B cell (primary cell): ENCODE measurements at regions not wholly inside any gene's neighbourhood (a gene's known extent, or its start where the extent isn't known, plus 50 kb on each side); places are given as distances from the start of the nearest gene placed in this dataset.

ENCODE experiments used
- ATAC-seq: fragments of 200-7000 bp; cut with Tn5 transposase; one replicate; pipeline ENCODE4 v1.10.0; 2021; ENCODE audit warnings: low read depth, mild to moderate bottlenecking, moderate number of reproducible peaks, moderate library complexity
- CTCF ChIA-PET: fragments of 350-600 bp; sonication (Branson Sonifier 250); formaldehyde crosslinking; loops from one replicate; lab custom pipeline; 2021; ENCODE audit warnings: antibody characterized with exemption, inconsistent platforms; lab: Charles Lee
- POLR2A ChIA-PET: fragments of 350-600 bp; sonication (Branson Sonifier 250); formaldehyde crosslinking; loops from one replicate; lab custom pipeline; 2021; ENCODE audit warnings: antibody characterized with exemption; lab: Charles Lee
- DNase-seq: peaks from one replicate; pipeline ENCODE4 v3.0.0; 2013
- H2AFZ ChIP-seq: 2 replicates; pipeline ENCODE4 v1.6.1; 2012; ENCODE audit warnings: mild to moderate bottlenecking, low read depth, low read length; ENCODE audit not compliant: insufficient read depth, poor library complexity, severe bottlenecking
- H3K27ac ChIP-seq, 2 donors: 1 replicate in 1 of 2; 2 replicates in 1 of 2; pipeline ENCODE4 v1.5.1; 2012 to 2013; ENCODE audit warnings: low read length in 2 of 2, mild to moderate bottlenecking in 2 of 2, moderate library complexity in 1 of 2
- H3K27me3 ChIP-seq, 4 experiments: fragments of 200-600 bp in 1 of 4; sonication (generic) in 1 of 4; replicated peaks in 1 of 4; 1 replicate in 2 of 4; 2 replicates in 2 of 4; pipeline versions ENCODE4 v1.6.1 to v1.7.0; 2013 to 2016; ENCODE audit warnings: low read length in 3 of 4, mild to moderate bottlenecking in 2 of 4, mixed read lengths in 1 of 4, moderate library complexity in 1 of 4; ENCODE audit not compliant: insufficient read depth in 4 of 4, control insufficient read depth in 3 of 4; ENCODE audit errors: control extremely low read depth in 1 of 4
- H3K36me3 ChIP-seq, 2 experiments: replicated peaks in 1 of 2; 1 replicate in 1 of 2; 2 replicates in 1 of 2; pipeline versions ENCODE4 v1.6.1 to v1.7.1; 2013; ENCODE audit warnings: low read length in 1 of 2; ENCODE audit not compliant: insufficient read depth in 2 of 2, control insufficient read depth in 1 of 2; ENCODE audit errors: control extremely low read depth in 1 of 2, extremely low read depth in 1 of 2
- H3K4me1 ChIP-seq, 2 donors: fragments of 200-600 bp in 1 of 2; sonication (generic) in 1 of 2; 1 replicate in 1 of 2; 2 replicates in 1 of 2; pipeline versions ENCODE4 v1.5.1 to v1.6.1; 2013 to 2017; ENCODE audit warnings: low read length in 2 of 2; ENCODE audit not compliant: control insufficient read depth in 2 of 2, insufficient read depth in 2 of 2
- H3K4me2 ChIP-seq: replicated peaks from 2 replicates; pipeline ENCODE3; 2012; ENCODE audit warnings: mild to moderate bottlenecking, low read depth, low read length; ENCODE audit not compliant: poor library complexity, severe bottlenecking
- H3K4me3 ChIP-seq, 5 experiments: fragments of 200-600 bp in 1 of 5; sonication (generic) in 1 of 5; 1 replicate in 3 of 5; 2 replicates in 2 of 5; pipeline versions ENCODE4 v1.5.1 to v1.7.0; 2011 to 2016; ENCODE audit warnings: low read length in 4 of 5, mild to moderate bottlenecking in 4 of 5, low read depth in 2 of 5, control low read depth in 1 of 5, moderate library complexity in 1 of 5; ENCODE audit not compliant: insufficient read depth in 1 of 5; ENCODE audit errors: control extremely low read depth in 1 of 5, extremely low read depth in 1 of 5
- H3K79me2 ChIP-seq: fragments of 200-600 bp; sonication (generic); one replicate; pipeline ENCODE4 v1.6.0; 2016; ENCODE audit warnings: low read length; ENCODE audit not compliant: control insufficient read depth, insufficient read depth
- H3K9ac ChIP-seq: fragments of 200-600 bp; sonication (generic); 2 replicates; pipeline ENCODE4 v1.6.1; 2017; ENCODE audit warnings: mild to moderate bottlenecking, low read length, moderate library complexity
- H3K9me3 ChIP-seq, 3 donors: one replicate each; pipeline versions ENCODE4 v1.6.1 to v1.7.1; 2013; ENCODE audit warnings: low read length in 2 of 3; ENCODE audit not compliant: control insufficient read depth in 2 of 3, insufficient read depth in 1 of 3; ENCODE audit errors: control extremely low read depth in 1 of 3
- H4K20me1 ChIP-seq: 2 replicates; pipeline ENCODE4 v1.6.0; 2012; ENCODE audit warnings: mild to moderate bottlenecking, low read length; ENCODE audit not compliant: insufficient read depth, control insufficient read depth, poor library complexity, severe bottlenecking
- H3K27ac Mint-ChIP-seq: one replicate; pipeline ENCODE4 v1.8.0; 2021; ENCODE audit warnings: mixed read lengths
- H3K27me3 Mint-ChIP-seq: one replicate; pipeline ENCODE4 v1.8.0; 2021; ENCODE audit warnings: mixed read lengths
- H3K4me1 Mint-ChIP-seq: one replicate; pipeline ENCODE4 v1.8.0; 2021; ENCODE audit warnings: mixed read lengths
- H3K4me3 Mint-ChIP-seq: one replicate; pipeline ENCODE4 v1.8.0; 2021; ENCODE audit warnings: mixed read lengths
- H3K9me3 Mint-ChIP-seq: one replicate; pipeline ENCODE4 v1.8.0; 2022; ENCODE audit warnings: mixed read lengths; ENCODE audit not compliant: insufficient read depth
- EZH2 ChIP-seq: IDR thresholded peaks from 2 replicates; pipeline ENCODE4 v1.6.1; 2012; ENCODE audit warnings: borderline replicate concordance, low read depth, mild to moderate bottlenecking, moderate library complexity, low read length; ENCODE audit not compliant: insufficient read depth, poor library complexity, severe bottlenecking
- WGBS: methylation state at CpG from one replicate; pipeline ENCODE4 v1.1.5; 2013; ENCODE audit warnings: missing lambda C conversion rate; ENCODE audit not compliant: insufficient coverage; 5-methylcytosine and 5-hydroxymethylcytosine counted together
- intact Hi-C: fragments of 100-400 bp; cut with micrococcal nuclease; formaldehyde crosslinking; loops from one replicate; pipeline ENCODE4 v1.10.0; 2022
- TF ChIP-seq, protein P1 (sequence below): fragments of 200-600 bp; IDR thresholded peaks from one replicate; pipeline ENCODE4 v1.8.0; 2022; ENCODE audit warnings: antibody characterized with exemption, mild to moderate bottlenecking

DNA sequence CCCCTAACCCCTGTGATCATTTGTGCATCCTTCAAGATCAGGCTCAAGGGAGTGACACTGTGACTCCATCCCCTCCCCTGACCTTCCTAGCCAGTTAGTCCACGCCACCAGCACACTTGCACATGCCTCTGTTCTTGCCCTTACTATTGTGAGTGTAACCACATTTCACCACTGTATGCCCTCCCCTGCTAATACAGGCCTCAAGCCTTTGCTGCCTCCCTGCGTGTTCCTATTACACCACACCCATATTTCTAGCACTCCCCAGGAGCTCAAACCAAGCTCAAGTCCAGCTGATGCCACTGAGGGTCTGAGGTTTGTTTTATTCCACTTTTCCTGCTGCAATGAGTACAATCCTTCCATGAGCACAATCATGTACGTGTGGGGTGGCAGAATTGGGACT lies 119.3 kb upstream of the FOXN2 start:
- no peak for TF ChIP-seq EZH2
- TF ChIP-seq, protein P1, sequence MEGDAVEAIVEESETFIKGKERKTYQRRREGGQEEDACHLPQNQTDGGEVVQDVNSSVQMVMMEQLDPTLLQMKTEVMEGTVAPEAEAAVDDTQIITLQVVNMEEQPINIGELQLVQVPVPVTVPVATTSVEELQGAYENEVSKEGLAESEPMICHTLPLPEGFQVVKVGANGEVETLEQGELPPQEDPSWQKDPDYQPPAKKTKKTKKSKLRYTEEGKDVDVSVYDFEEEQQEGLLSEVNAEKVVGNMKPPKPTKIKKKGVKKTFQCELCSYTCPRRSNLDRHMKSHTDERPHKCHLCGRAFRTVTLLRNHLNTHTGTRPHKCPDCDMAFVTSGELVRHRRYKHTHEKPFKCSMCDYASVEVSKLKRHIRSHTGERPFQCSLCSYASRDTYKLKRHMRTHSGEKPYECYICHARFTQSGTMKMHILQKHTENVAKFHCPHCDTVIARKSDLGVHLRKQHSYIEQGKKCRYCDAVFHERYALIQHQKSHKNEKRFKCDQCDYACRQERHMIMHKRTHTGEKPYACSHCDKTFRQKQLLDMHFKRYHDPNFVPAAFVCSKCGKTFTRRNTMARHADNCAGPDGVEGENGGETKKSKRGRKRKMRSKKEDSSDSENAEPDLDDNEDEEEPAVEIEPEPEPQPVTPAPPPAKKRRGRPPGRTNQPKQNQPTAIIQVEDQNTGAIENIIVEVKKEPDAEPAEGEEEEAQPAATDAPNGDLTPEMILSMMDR: no peak
- H3K36me3 ChIP-seq: no peaks in the 10 kb centered on the region
- H3K27me3 ChIP-seq: no peaks in the 10 kb centered on the region
- H3K4me3 ChIP-seq: no peak overlapping the region
- no peak overlapping the region for H3K9ac ChIP-seq
- Mint-ChIP-seq H3K4me1 (peaks cover 13% of the 10 kb centered on the region), H3K9me3 (no peaks in the 10 kb centered on the region), H3K27ac (no peak overlapping the region), H3K27me3 (no peaks in the 10 kb centered on the region), H3K4me3 (no peak overlapping the region)
- H3K4me2 ChIP-seq: no peak overlapping the region
- ChIA-PET CTCF (no interaction called here), POLR2A (no interaction called here)
- no peak overlapping the region for H2AFZ ChIP-seq
- WGBS: 88% methylated on average over 1 of the region's 3 CpGs
- H3K79me2 ChIP-seq: no peaks in the 10 kb centered on the region
- no peak overlapping the region for H3K27ac ChIP-seq
- ATAC-seq: no peak
- H3K4me1 ChIP-seq: peaks cover 0 to 7% of the 10 kb centered on the region in 2 donors
- intact Hi-C loops: no loop called here
- DNase-seq: no peak
- no peaks in the 10 kb centered on the region for H4K20me1 ChIP-seq
- H3K9me3 ChIP-seq: no peaks in the 10 kb centered on the region

DNA sequence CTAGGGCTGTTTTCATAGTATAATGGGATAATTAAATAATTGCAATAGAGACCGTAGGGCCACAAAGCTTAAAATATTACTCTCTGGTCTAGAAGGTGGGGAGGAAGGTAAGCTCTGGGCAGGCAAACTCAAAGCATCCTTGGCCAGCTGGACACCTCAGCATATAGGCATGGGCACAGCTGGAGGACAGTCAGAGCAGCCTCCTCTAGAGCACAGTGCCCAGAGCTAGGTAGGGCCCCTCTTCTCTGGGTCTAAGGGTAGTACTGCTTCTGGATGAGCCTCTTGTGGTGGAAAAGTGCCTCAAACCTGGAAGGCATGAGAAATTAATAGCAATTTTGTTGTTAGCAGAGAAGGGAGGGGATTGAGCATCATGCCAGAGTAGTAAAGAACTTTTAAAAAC lies 116.9 kb upstream of the FOXN2 start:
- no peaks in the 10 kb centered on the region for H3K36me3 ChIP-seq
- H3K4me1 ChIP-seq: peaks cover 0 to 5% of the 10 kb centered on the region in 2 donors
- no peaks in the 10 kb centered on the region for H3K9me3 ChIP-seq
- CTCF ChIA-PET: no interaction called here
- no peak overlapping the region for H3K9ac ChIP-seq
- no peaks in the 10 kb centered on the region for H3K79me2 ChIP-seq
- TF ChIP-seq EZH2: no peak
- TF ChIP-seq, protein P1: no peak
- no peak for DNase-seq
- no peak overlapping the region for H3K4me2 ChIP-seq
- intact Hi-C loops: no loop called here
- Mint-ChIP-seq H3K27ac (no peak overlapping the region), H3K4me3 (no peak overlapping the region), H3K27me3 (no peaks in the 10 kb centered on the region), H3K9me3 (no peaks in the 10 kb centered on the region), H3K4me1 (peaks cover 12% of the 10 kb centered on the region)
- no peak overlapping the region for H3K27ac ChIP-seq
- no peaks in the 10 kb centered on the region for H3K27me3 ChIP-seq
- 100% methylated on average over 1 of the region's 1 CpG for WGBS
- no peak for ATAC-seq
- no peak overlapping the region for H2AFZ ChIP-seq
- H4K20me1 ChIP-seq: no peaks in the 10 kb centered on the region
- POLR2A ChIA-PET: no interaction called here
- H3K4me3 ChIP-seq: no peak overlapping the region
